ENCODE measurements at regions not wholly inside any gene's neighbourhood (a gene's known extent, or its start where the extent isn't known, plus 50 kb on each side); places are given as distances from the start of the nearest gene placed in this dataset.

- no peak overlapping the region for H3K4me3 ChIP-seq (ENCODE audit: low read length)
- no peak for TF ChIP-seq CTCF (conservative IDR thresholded peaks at IDR 0.05; ENCODE audit: low read length)
- DNase-seq (ENCODE audit: low read depth) = no peak
Measured at GRCh38 chr5:159385536-159385935, 55.2 kb upstream of the IL12B start.

DNA sequence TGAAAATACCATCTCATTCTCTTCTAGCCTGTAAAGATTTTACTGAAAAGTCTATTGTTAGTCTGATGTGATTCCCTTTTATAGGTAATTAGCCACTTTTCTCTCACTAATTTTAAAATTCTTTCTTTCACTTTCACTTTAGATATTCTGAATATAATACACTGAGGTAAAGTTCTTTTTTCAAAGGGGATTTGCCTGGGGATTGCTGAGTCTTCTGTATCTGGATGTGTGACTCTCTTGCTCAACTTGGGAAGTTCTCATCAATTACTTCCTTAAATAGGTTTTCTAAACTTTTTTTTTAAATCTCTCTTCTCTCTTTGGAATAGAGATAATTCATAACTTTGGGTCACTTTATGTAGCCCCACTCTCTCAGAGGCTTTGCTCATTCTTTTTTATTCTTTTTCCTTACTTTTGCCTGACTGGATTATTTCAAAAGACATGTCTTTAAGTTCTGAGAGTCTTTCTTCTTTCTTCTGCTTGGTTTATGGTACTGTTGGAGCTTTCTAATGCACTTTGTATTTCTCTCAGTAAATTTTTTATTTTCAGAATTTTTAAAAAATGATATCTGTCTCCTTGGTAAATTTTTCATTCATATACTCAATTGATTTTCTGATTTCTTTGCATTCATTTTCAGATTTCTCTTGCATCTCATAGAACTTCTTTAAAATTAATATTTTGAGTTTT lies 55.9 kb upstream of the IL12B start:
- DNase-seq (ENCODE audit: low read depth) = no peak
- TF ChIP-seq CTCF (conservative IDR thresholded peaks at IDR 0.05; ENCODE audit: low read length) = no peak
- no peak overlapping the region for H3K4me3 ChIP-seq (ENCODE audit: low read length)

DNA sequence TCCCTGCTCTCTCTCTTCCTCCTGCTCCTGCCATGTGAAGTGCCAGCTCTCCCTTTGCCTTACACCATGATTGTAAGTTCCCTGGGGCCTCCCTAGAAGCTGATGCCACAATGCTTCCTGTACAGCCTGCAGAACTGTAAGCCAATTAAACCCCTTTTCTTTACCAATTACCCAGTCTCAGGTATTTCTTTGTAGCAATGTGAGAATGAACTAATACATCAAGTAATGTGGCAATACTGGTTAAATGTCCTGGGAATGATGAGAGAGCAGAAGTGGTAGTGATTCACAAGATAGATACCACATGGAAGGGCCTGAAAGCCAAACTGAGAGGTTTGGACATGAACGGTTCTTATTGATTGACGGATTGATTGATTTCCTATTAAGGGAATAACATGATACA lies 62.6 kb upstream of the IL12B start:
- no peak for DNase-seq (ENCODE audit: low read depth)
- no peak overlapping the region for H3K4me3 ChIP-seq (ENCODE audit: low read length)
- TF ChIP-seq CTCF (conservative IDR thresholded peaks at IDR 0.05; ENCODE audit: low read length) = no peak

GRCh38 chr5:159393854-159394274 lies 63.6 kb upstream of the IL12B start:
- no peak for DNase-seq (ENCODE audit: low read depth)
- TF ChIP-seq CTCF (conservative IDR thresholded peaks at IDR 0.05; ENCODE audit: low read length) = no peak
- no peak overlapping the region for H3K4me3 ChIP-seq (ENCODE audit: low read length)

- no peak for DNase-seq (ENCODE audit: low read depth)
- TF ChIP-seq CTCF (conservative IDR thresholded peaks at IDR 0.05; ENCODE audit: low read length) = no peak
- no peak overlapping the region for H3K4me3 ChIP-seq (ENCODE audit: low read length)
Measured at GRCh38 chr5:159395202-159395601, 64.9 kb upstream of the IL12B start.

- no peak for TF ChIP-seq CTCF (conservative IDR thresholded peaks at IDR 0.05; ENCODE audit: low read length)
- H3K4me3 ChIP-seq (ENCODE audit: low read length) = no peak overlapping the region
- DNase-seq (ENCODE audit: low read depth) = no peak
Measured at GRCh38 chr5:159398936-159399335, 68.6 kb upstream of the IL12B start.

GRCh38 chr5:159400476-159400875 lies 70.2 kb upstream of the IL12B start:
- DNase-seq (ENCODE audit: low read depth) = no peak
- TF ChIP-seq CTCF (conservative IDR thresholded peaks at IDR 0.05; ENCODE audit: low read length) = no peak
- H3K4me3 ChIP-seq (ENCODE audit: low read length) = no peak overlapping the region

All from AG10803 (cell line).